Fibroblast of lung (primary cell): ENCODE measurements at regions not wholly inside any gene's neighbourhood (a gene's known extent, or its start where the extent isn't known, plus 50 kb on each side); places are given as distances from the start of the nearest gene placed in this dataset.

Experiments used
- CTCF ChIP-seq, 2 donors: IDR thresholded peaks in 1 of 2; conservative IDR thresholded peaks in 1 of 2; 1 replicate in 1 of 2; 2 replicates in 1 of 2; pipeline ENCODE4 v1.5.1; 2011 to 2012; ENCODE audit warnings: low read length in 2 of 2, control low read depth in 1 of 2, inconsistent platforms in 1 of 2, low read depth in 1 of 2, mild to moderate bottlenecking in 1 of 2
- EZH2 ChIP-seq: IDR thresholded peaks from 2 replicates; pipeline ENCODE4 v1.5.1; 2012; ENCODE audit warnings: low read length, control low read depth, mild to moderate bottlenecking; ENCODE audit errors: missing control alignments

GRCh38 chr4:177562859-177563258 is 120.6 kb upstream of the AGA start:
- no peak for TF ChIP-seq CTCF (conservative IDR thresholded peaks at IDR 0.05 in 1 of 2, IDR thresholded peaks at IDR 0.05 in 1 of 2; ENCODE audit: low read depth in 1 of 2, low read length in 2 of 2)
- TF ChIP-seq EZH2, result no peak
